ENCODE measurements at regions not wholly inside any gene's neighbourhood (a gene's known extent, or its start where the extent isn't known, plus 50 kb on each side); places are given as distances from the start of the nearest gene placed in this dataset.

DNA sequence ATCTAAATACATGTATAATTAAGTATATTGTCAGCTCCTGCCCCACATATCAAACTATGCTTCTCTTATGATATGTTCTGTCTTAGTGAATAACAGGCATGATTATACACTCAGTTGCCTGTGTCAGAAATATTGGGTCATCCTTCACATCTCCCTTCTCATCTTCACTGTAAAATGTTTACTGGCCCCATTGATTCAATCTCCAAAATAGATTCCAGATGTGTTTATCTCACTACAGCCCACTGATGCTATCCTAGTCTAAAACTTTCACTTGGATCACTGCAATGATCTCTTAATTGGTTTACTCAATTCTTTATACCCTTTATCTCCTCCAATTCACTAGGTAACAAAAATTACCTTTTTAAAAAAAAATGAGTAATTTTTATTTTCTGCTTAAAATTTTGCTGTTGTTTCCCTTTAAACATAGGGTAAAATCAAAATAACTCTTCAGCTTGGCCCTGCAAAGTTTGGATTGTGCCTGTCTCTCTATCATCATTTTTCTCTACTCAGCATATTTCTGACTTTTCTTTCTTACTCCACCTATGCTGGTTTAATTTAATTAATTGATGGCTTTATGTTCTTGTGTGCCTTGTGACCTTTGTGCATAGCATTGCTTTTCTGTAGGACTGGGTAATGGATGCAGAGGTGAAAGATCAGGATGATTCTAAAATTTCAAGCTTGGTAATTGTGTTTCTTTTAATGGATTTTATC is 233.9 kb upstream of the FOXP2 start:
- H2BK120ac ChIP-seq (ENCODE audit: low read depth, low read length, poor library complexity, severe bottlenecking): no peak overlapping the region
- no peak for DNase-seq
- no peak overlapping the region for H3K27ac Mint-ChIP-seq
- H3K4me3 Mint-ChIP-seq: no peak overlapping the region
- no peak overlapping the region for H2BK12ac ChIP-seq (ENCODE audit: insufficient read length, low read depth, low read length)
- no peak overlapping the region for H2BK20ac ChIP-seq (ENCODE audit: low read depth, low read length, poor library complexity, severe bottlenecking)
- H3K36me3 Mint-ChIP-seq (ENCODE audit: insufficient read depth in 1 of 3, low read depth in 3 of 3): no peaks in the 10 kb centered on the region
- H3K4me1 Mint-ChIP-seq: peaks cover 5% of the 10 kb centered on the region in 2 experiments
- H3K9me3 Mint-ChIP-seq: no peaks in the 10 kb centered on the region
- no peaks in the 10 kb centered on the region for H3K23me2 ChIP-seq (ENCODE audit: insufficient read length, low read depth, low read length, poor library complexity, severe bottlenecking)
- no peak overlapping the region for H3T11ph ChIP-seq (ENCODE audit: low read length)
- H3K56ac ChIP-seq (ENCODE audit: insufficient read length, low read depth, low read length): no peak overlapping the region
- no peak overlapping the region for H3K4me2 ChIP-seq (ENCODE audit: insufficient read depth, insufficient read length, low read length)
- no peak overlapping the region for H3K23ac ChIP-seq (ENCODE audit: insufficient read length, low read depth, low read length)
- H3K4me1 ChIP-seq (ENCODE audit: insufficient read depth, low read length): no peaks in the 10 kb centered on the region
- no peak overlapping the region for H2BK5ac ChIP-seq (ENCODE audit: insufficient read length, low read length)
- H2AK5ac ChIP-seq (ENCODE audit: insufficient read length, low read length): no peak overlapping the region
- H3K27ac ChIP-seq (ENCODE audit: insufficient read length, low read depth, low read length): no peak overlapping the region
- H3K14ac ChIP-seq (ENCODE audit: insufficient read depth, low read length): no peak overlapping the region
- H3K9me3 ChIP-seq (ENCODE audit: control insufficient read depth, low read depth, low read length): no peaks in the 10 kb centered on the region
- no peak overlapping the region for H3K9ac ChIP-seq (ENCODE audit: extremely low read depth, insufficient read length, low read length)
- no peaks in the 10 kb centered on the region for H3K79me1 ChIP-seq (ENCODE audit: insufficient read depth, low read depth, low read length, poor library complexity, severe bottlenecking)
- no peak overlapping the region for H4K5ac ChIP-seq (ENCODE audit: insufficient read length, low read depth, low read length)
- H4K20me1 ChIP-seq (ENCODE audit: control insufficient read depth, insufficient read depth, insufficient read length): no peaks in the 10 kb centered on the region
- H2BK15ac ChIP-seq (ENCODE audit: low read depth, low read length): no peak overlapping the region
- no peak overlapping the region for H3K18ac ChIP-seq (ENCODE audit: insufficient read length, low read depth, low read length)
- no peaks in the 10 kb centered on the region for H3K79me2 ChIP-seq (ENCODE audit: insufficient read depth, low read length)
- H3K27me3 ChIP-seq (ENCODE audit: insufficient read depth, low read length): no peaks in the 10 kb centered on the region
- H4K91ac ChIP-seq (ENCODE audit: insufficient read length, low read depth, low read length): no peak overlapping the region
- TF ChIP-seq, protein P1, sequence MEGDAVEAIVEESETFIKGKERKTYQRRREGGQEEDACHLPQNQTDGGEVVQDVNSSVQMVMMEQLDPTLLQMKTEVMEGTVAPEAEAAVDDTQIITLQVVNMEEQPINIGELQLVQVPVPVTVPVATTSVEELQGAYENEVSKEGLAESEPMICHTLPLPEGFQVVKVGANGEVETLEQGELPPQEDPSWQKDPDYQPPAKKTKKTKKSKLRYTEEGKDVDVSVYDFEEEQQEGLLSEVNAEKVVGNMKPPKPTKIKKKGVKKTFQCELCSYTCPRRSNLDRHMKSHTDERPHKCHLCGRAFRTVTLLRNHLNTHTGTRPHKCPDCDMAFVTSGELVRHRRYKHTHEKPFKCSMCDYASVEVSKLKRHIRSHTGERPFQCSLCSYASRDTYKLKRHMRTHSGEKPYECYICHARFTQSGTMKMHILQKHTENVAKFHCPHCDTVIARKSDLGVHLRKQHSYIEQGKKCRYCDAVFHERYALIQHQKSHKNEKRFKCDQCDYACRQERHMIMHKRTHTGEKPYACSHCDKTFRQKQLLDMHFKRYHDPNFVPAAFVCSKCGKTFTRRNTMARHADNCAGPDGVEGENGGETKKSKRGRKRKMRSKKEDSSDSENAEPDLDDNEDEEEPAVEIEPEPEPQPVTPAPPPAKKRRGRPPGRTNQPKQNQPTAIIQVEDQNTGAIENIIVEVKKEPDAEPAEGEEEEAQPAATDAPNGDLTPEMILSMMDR (conservative IDR thresholded peaks at IDR 0.05): no peak
- no peak overlapping the region for H2AFZ ChIP-seq (ENCODE audit: low read length)
- no peak overlapping the region for H4K8ac ChIP-seq (replicated peaks; ENCODE audit: insufficient read length, low read depth, low read length)
- H3K27me3 Mint-ChIP-seq (ENCODE audit: low read depth): no peaks in the 10 kb centered on the region; the same call in 1 of the 2 replicates
- H3K4ac ChIP-seq (ENCODE audit: low read depth, low read length): no peak overlapping the region
